ENCODE measurements at regions not wholly inside any gene's neighbourhood (a gene's known extent, or its start where the extent isn't known, plus 50 kb on each side); places are given as distances from the start of the nearest gene placed in this dataset.

DNA sequence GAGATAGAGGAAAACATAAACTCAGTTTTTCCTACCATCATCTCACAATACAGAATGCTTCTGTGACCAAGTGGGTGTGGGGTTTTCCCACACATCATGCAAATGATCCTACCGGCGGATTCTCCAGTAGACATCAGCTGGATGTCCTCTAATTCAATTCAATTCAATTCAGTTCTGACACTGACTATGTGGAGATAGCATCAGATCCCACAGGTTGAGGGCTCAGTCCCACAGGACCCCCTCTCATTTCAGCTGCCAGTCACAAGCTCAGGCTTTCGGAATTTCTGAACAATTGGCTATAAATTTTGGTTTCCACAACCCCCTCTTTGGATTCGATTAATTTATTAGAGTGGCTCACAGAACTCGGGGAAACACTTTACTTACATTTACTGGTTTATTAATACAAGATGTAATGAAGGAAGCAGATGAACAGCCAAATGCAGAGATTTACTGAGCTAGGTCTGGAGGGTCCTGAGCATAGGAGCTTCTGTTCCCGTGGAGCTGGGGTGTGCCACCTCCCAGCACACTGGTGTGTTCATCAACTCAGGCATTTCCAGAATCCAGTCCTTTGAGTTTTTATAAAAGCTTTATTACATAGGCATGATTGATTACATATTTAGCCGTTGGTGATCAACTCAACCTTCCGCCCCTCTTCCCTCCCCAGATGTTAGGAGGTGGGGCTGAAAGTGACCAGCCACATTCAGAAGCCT is 350.1 kb downstream of the MYCN start:
- H3F3A ChIP-seq (ENCODE audit: insufficient read depth, low read length, poor library complexity, severe bottlenecking) = no peaks in the 10 kb centered on the region
- no peak for TF ChIP-seq MXI1 (conservative IDR thresholded peaks at IDR 0.05; ENCODE audit: poor library complexity, severe bottlenecking)
- no peak for TF ChIP-seq POLR2AphosphoS5 (IDR thresholded peaks at IDR 0.05)
- no peak for TF ChIP-seq RAD21 (conservative IDR thresholded peaks at IDR 0.05)
- TF ChIP-seq, protein P1, sequence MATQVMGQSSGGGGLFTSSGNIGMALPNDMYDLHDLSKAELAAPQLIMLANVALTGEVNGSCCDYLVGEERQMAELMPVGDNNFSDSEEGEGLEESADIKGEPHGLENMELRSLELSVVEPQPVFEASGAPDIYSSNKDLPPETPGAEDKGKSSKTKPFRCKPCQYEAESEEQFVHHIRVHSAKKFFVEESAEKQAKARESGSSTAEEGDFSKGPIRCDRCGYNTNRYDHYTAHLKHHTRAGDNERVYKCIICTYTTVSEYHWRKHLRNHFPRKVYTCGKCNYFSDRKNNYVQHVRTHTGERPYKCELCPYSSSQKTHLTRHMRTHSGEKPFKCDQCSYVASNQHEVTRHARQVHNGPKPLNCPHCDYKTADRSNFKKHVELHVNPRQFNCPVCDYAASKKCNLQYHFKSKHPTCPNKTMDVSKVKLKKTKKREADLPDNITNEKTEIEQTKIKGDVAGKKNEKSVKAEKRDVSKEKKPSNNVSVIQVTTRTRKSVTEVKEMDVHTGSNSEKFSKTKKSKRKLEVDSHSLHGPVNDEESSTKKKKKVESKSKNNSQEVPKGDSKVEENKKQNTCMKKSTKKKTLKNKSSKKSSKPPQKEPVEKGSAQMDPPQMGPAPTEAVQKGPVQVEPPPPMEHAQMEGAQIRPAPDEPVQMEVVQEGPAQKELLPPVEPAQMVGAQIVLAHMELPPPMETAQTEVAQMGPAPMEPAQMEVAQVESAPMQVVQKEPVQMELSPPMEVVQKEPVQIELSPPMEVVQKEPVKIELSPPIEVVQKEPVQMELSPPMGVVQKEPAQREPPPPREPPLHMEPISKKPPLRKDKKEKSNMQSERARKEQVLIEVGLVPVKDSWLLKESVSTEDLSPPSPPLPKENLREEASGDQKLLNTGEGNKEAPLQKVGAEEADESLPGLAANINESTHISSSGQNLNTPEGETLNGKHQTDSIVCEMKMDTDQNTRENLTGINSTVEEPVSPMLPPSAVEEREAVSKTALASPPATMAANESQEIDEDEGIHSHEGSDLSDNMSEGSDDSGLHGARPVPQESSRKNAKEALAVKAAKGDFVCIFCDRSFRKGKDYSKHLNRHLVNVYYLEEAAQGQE (IDR thresholded peaks at IDR 0.05; ENCODE audit: borderline replicate concordance) = no peak
- no peak for TF ChIP-seq EP300 (conservative IDR thresholded peaks at IDR 0.05; ENCODE audit: poor library complexity, severe bottlenecking)
- TF ChIP-seq EZH2 (IDR thresholded peaks at IDR 0.05; ENCODE audit: borderline replicate concordance, insufficient read depth, low read length, poor library complexity, severe bottlenecking) = no peak
- TF ChIP-seq SMC3 (conservative IDR thresholded peaks at IDR 0.05; ENCODE audit: poor library complexity) = no peak
- TF ChIP-seq TAF1 (IDR thresholded peaks at IDR 0.05; ENCODE audit: low read depth) = no peak
- TF ChIP-seq, protein P2, sequence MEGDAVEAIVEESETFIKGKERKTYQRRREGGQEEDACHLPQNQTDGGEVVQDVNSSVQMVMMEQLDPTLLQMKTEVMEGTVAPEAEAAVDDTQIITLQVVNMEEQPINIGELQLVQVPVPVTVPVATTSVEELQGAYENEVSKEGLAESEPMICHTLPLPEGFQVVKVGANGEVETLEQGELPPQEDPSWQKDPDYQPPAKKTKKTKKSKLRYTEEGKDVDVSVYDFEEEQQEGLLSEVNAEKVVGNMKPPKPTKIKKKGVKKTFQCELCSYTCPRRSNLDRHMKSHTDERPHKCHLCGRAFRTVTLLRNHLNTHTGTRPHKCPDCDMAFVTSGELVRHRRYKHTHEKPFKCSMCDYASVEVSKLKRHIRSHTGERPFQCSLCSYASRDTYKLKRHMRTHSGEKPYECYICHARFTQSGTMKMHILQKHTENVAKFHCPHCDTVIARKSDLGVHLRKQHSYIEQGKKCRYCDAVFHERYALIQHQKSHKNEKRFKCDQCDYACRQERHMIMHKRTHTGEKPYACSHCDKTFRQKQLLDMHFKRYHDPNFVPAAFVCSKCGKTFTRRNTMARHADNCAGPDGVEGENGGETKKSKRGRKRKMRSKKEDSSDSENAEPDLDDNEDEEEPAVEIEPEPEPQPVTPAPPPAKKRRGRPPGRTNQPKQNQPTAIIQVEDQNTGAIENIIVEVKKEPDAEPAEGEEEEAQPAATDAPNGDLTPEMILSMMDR (IDR thresholded peaks at IDR 0.05; ENCODE audit: poor library complexity, severe bottlenecking) = no peak

DNA sequence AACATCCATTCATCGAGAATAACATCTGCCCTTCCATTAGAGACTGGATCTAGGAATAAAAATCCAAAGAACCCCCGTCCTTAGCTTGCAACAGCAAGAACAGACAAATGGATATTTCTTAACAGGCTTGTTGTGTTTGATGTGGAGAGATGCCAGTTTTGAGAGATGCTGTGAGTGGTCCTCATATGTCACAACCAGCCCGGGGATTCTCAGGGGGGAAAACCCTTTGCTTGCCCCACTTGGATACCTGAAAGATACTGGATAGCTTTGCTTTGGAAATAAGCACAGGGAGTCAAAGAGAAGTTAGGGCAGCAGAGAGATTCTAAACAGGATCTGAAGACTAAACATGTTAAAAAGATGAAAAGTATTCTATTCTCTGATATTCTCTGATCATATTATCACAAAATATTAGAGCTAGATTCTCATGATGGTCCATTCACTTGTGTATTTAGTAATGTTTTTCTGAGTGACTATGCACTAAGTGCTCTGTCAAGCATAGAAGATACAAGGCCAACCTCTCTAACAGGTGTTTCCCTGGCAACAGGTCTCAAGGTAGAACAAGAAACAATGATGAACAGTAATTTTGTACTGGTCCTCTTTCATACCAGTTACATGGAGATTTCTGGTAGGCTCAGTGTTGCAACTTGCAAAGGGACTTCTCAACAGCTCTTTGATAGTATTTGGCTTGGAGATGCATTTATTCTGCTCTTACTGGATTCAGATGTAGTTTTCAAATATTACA is 348.2 kb downstream of the MYCN start:
- Histone ChIP-seq H3K27ac (ENCODE audit: low read length) (no peak overlapping the region), H3K9ac (ENCODE audit: low read length) (no peak overlapping the region), H3K9me3 (ENCODE audit: low read length) (no peaks in the 10 kb centered on the region), H3F3A (ENCODE audit: insufficient read depth, low read length, poor library complexity, severe bottlenecking) (no peaks in the 10 kb centered on the region), H3K9me2 (ENCODE audit: insufficient read depth, low read length) (no peaks in the 10 kb centered on the region), H4K20me1 (ENCODE audit: insufficient read depth) (no peaks in the 10 kb centered on the region), H3K36me3 (ENCODE audit: insufficient read depth, low read length) (no peaks in the 10 kb centered on the region), H2AFZ (ENCODE audit: low read depth, low read length) (no peak overlapping the region), H3K79me2 (replicated peaks; ENCODE audit: insufficient read depth, low read length) (no peaks in the 10 kb centered on the region), H3K4me3 (ENCODE audit: low read length) (no peak overlapping the region), H3K27me3 (ENCODE audit: insufficient read depth, low read depth, low read length) (no peaks in the 10 kb centered on the region), H3K4me2 (ENCODE audit: low read length) (no peak overlapping the region)
- TF ChIP-seq, protein P2 (IDR thresholded peaks at IDR 0.05; ENCODE audit: poor library complexity, severe bottlenecking) = no peak
- TF ChIP-seq EZH2 (IDR thresholded peaks at IDR 0.05; ENCODE audit: borderline replicate concordance, insufficient read depth, low read length, poor library complexity, severe bottlenecking) (no peak), RAD21 (conservative IDR thresholded peaks at IDR 0.05) (no peak), TAF1 (IDR thresholded peaks at IDR 0.05; ENCODE audit: low read depth) (no peak), EP300 (conservative IDR thresholded peaks at IDR 0.05; ENCODE audit: poor library complexity, severe bottlenecking) (no peak)
- TF ChIP-seq, protein P1 (IDR thresholded peaks at IDR 0.05; ENCODE audit: borderline replicate concordance) = no peak

More for the DNA sequence above, 350.1 kb downstream of the MYCN start:
- no peak overlapping the region for H3K27ac ChIP-seq (ENCODE audit: low read length)
- H3K27me3 ChIP-seq (ENCODE audit: insufficient read depth, low read depth, low read length) = no peaks in the 10 kb centered on the region
- H3K36me3 ChIP-seq (ENCODE audit: insufficient read depth, low read length) = no peaks in the 10 kb centered on the region
- H3K9me3 ChIP-seq (ENCODE audit: low read length) = no peaks in the 10 kb centered on the region
- H3K9me2 ChIP-seq (ENCODE audit: insufficient read depth, low read length) = no peaks in the 10 kb centered on the region
- no peaks in the 10 kb centered on the region for H4K20me1 ChIP-seq (ENCODE audit: insufficient read depth)
- H3K4me2 ChIP-seq (ENCODE audit: low read length) = no peak overlapping the region
- H2AFZ ChIP-seq (ENCODE audit: low read depth, low read length) = no peak overlapping the region
- no peak overlapping the region for H3K9ac ChIP-seq (ENCODE audit: low read length)
- no peaks in the 10 kb centered on the region for H3K79me2 ChIP-seq (replicated peaks; ENCODE audit: insufficient read depth, low read length)
- no peak overlapping the region for H3K4me3 ChIP-seq (ENCODE audit: low read length)
